NB4 (cell line): ENCODE measurements at regions not wholly inside any gene's neighbourhood (a gene's known extent, or its start where the extent isn't known, plus 50 kb on each side); places are given as distances from the start of the nearest gene placed in this dataset.

Experiments used
- CTCF ChIP-seq: IDR thresholded peaks from one replicate; pipeline ENCODE4 v1.5.1; 2012; ENCODE audit warnings: low read depth, low read length
- MAX ChIP-seq: IDR thresholded peaks from 2 replicates; pipeline ENCODE4 v1.6.1; 2011; ENCODE audit warnings: low read depth, low read length
- MYC ChIP-seq: IDR thresholded peaks from 2 replicates; pipeline ENCODE4 v1.6.1; 2011; ENCODE audit warnings: low read depth, low read length
- POLR2A ChIP-seq: IDR thresholded peaks from 2 replicates; pipeline ENCODE4 v1.6.1; 2011; ENCODE audit warnings: mild to moderate bottlenecking; ENCODE audit not compliant: insufficient read length; ENCODE audit errors: extremely low read depth

DNA sequence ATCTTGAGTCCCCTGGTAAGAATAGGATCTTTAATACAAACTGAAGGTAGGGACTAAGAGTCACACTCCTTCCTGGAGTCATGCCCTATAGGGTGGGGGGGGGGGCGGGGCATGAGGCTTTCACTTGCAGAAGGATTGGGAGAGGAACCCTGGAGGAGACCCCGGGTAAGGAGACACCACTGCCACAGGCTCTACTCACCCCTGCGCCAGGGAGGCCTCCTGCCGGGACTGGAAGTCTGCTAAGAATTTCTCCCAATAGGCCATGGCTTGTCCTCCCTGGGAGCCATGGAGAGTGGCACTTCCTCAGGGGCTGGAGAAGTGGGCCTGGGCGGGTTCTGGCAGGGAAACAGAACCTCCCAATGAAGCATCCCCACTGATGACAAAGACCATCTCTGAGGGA lies 645.3 kb upstream of the RAB6C start:
- no peak for TF ChIP-seq CTCF
- TF ChIP-seq POLR2A = no peak
- TF ChIP-seq MYC = no peak
- no peak for TF ChIP-seq MAX
